ENCODE measurements at regions not wholly inside any gene's neighbourhood (a gene's known extent, or its start where the extent isn't known, plus 50 kb on each side); places are given as distances from the start of the nearest gene placed in this dataset.

DNA sequence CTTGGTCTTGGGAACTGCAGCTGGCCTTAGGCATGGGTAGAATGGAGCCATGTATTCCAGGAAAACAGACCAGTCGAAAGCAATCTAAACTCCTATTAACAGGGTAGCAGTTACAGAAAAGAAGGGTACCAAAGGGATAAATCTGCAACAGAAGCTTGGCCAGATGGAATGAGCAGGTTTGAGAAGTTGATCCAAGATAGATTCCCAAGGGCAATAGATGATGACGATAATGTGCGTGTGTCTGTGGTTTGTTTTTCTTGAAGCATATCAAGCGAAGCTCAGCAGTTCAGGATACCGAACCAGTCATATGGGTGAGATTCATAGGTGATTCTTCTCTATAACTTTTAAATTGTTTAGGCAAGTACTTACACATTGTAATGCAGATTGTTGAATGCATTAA is 203.8 kb upstream of the SEMA6D start:
- TF ChIP-seq GABPA (IDR thresholded peaks at IDR 0.05 in 1 of 2, conservative IDR thresholded peaks at IDR 0.05 in 1 of 2): no peak
- TF ChIP-seq, protein P1, sequence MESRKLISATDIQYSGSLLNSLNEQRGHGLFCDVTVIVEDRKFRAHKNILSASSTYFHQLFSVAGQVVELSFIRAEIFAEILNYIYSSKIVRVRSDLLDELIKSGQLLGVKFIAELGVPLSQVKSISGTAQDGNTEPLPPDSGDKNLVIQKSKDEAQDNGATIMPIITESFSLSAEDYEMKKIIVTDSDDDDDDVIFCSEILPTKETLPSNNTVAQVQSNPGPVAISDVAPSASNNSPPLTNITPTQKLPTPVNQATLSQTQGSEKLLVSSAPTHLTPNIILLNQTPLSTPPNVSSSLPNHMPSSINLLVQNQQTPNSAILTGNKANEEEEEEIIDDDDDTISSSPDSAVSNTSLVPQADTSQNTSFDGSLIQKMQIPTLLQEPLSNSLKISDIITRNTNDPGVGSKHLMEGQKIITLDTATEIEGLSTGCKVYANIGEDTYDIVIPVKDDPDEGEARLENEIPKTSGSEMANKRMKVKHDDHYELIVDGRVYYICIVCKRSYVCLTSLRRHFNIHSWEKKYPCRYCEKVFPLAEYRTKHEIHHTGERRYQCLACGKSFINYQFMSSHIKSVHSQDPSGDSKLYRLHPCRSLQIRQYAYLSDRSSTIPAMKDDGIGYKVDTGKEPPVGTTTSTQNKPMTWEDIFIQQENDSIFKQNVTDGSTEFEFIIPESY (IDR thresholded peaks at IDR 0.05): no peak
